ENCODE measurements at regions not wholly inside any gene's neighbourhood (a gene's known extent, or its start where the extent isn't known, plus 50 kb on each side); places are given as distances from the start of the nearest gene placed in this dataset.

GRCh38 chr18:67068608-67069007 is 447.9 kb downstream of the DSEL start:
- TF ChIP-seq, protein P1, sequence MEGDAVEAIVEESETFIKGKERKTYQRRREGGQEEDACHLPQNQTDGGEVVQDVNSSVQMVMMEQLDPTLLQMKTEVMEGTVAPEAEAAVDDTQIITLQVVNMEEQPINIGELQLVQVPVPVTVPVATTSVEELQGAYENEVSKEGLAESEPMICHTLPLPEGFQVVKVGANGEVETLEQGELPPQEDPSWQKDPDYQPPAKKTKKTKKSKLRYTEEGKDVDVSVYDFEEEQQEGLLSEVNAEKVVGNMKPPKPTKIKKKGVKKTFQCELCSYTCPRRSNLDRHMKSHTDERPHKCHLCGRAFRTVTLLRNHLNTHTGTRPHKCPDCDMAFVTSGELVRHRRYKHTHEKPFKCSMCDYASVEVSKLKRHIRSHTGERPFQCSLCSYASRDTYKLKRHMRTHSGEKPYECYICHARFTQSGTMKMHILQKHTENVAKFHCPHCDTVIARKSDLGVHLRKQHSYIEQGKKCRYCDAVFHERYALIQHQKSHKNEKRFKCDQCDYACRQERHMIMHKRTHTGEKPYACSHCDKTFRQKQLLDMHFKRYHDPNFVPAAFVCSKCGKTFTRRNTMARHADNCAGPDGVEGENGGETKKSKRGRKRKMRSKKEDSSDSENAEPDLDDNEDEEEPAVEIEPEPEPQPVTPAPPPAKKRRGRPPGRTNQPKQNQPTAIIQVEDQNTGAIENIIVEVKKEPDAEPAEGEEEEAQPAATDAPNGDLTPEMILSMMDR (IDR thresholded peaks at IDR 0.05; ENCODE audit: low read depth, low read length, poor library complexity, severe bottlenecking): no peak
- TF ChIP-seq EZH2phosphoT487 (IDR thresholded peaks at IDR 0.05; ENCODE audit: borderline replicate concordance, low read length): no peak
